ENCODE measurements at regions not wholly inside any gene's neighbourhood (a gene's known extent, or its start where the extent isn't known, plus 50 kb on each side); places are given as distances from the start of the nearest gene placed in this dataset.

DNA sequence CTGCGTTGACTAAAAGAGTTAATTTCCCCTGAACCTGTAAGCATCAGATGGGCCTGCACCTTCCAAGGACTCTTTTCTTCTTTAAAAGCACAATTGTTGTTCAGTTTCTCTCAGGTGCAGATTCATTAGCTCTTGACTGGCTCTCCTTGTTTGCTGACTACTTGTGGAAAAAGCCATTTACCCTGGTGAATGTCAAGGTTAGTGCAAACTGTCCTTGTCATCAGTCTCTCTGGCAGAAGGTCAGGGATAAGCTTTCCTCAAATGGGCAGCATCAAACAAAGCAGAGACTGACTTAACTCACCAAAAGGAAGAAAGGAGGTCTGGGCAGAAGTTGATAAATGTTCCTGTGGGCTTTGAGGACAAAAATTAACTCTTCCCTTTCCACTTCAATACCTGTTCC lies 922.7 kb downstream of the BCL11A start:
- H3K4ac ChIP-seq (replicated peaks; ENCODE audit: insufficient read length, low read depth, low read length), result no peak overlapping the region
- no peaks in the 10 kb centered on the region for H3K27me3 ChIP-seq (replicated peaks in 1 of 4; ENCODE audit: control insufficient read depth in 3 of 4, extremely low read depth in 1 of 4, insufficient read depth in 3 of 4, low read length in 3 of 4)
- 78% methylated on average over 1 of the region's 1 CpG; no CpG with 5 or more reads in 1 of the 2 experiments for WGBS, 2 experiments (ENCODE audit: extremely low coverage in 1 of 2, insufficient coverage in 1 of 2, insufficient read length in 1 of 2, insufficient replicate concordance in 2 of 2, low coverage in 1 of 2, low lambda C conversion rate in 2 of 2, missing lambda C conversion rate in 1 of 2)
- H3K9me3 ChIP-seq (ENCODE audit: insufficient read depth in 2 of 2, low read depth in 1 of 2, low read length in 1 of 2), result no peaks in the 10 kb centered on the region
- no peak overlapping the region for H3K56ac ChIP-seq (replicated peaks; ENCODE audit: insufficient read length, low read depth, low read length)
- no peaks in the 10 kb centered on the region for H3K4me1 ChIP-seq (replicated peaks in 1 of 4; ENCODE audit: control insufficient read depth in 3 of 4, insufficient read depth in 4 of 4, low read length in 3 of 4)
- no peaks in the 10 kb centered on the region for H4K20me1 ChIP-seq (replicated peaks in 1 of 2; ENCODE audit: control insufficient read depth in 1 of 2, insufficient read depth in 2 of 2, low read length in 2 of 2)
- H3K4me2 ChIP-seq (ENCODE audit: insufficient read depth in 1 of 2, low read depth in 2 of 2, low read length in 2 of 2), result no peak overlapping the region
- no peak for FAIRE-seq
- H3K79me2 ChIP-seq (ENCODE audit: control insufficient read depth in 1 of 2, insufficient read depth in 2 of 2, low read length in 2 of 2), result no peaks in the 10 kb centered on the region
- H3K23me2 ChIP-seq (ENCODE audit: low read depth, low read length), result no peaks in the 10 kb centered on the region
- H2AFZ ChIP-seq (ENCODE audit: low read length), result no peak overlapping the region
- H4K5ac ChIP-seq (ENCODE audit: insufficient read length, low read depth, low read length), result no peak overlapping the region
- no peak overlapping the region for H4K91ac ChIP-seq (replicated peaks; ENCODE audit: insufficient read length, low read length)
- TF ChIP-seq HDAC2 (IDR thresholded peaks at IDR 0.05; ENCODE audit: borderline replicate concordance in 1 of 2, low read depth in 2 of 2, low read length in 2 of 2), result no peak
- TF ChIP-seq SAP30 (IDR thresholded peaks at IDR 0.05; ENCODE audit: insufficient read depth, insufficient replicate concordance, low read length), result no peak
- TF ChIP-seq USF2 (IDR thresholded peaks at IDR 0.05; ENCODE audit: low read length), result no peak
- no peak for TF ChIP-seq MAFK (IDR thresholded peaks at IDR 0.05; ENCODE audit: low read depth, low read length)
- no peak for TF ChIP-seq CEBPB (IDR thresholded peaks at IDR 0.05; ENCODE audit: low read depth, low read length)
- TF ChIP-seq TCF12 (IDR thresholded peaks at IDR 0.05; ENCODE audit: low read depth, low read length), result no peak
- no peak for TF ChIP-seq TBP (IDR thresholded peaks at IDR 0.05; ENCODE audit: low read depth, low read length)
- no peaks in the 10 kb centered on the region for H3K79me1 ChIP-seq (ENCODE audit: low read depth, low read length)
- DNase-seq (ENCODE audit: low read depth in 1 of 2, low spot score in 2 of 2), result no peak
- no peak overlapping the region for H2BK15ac ChIP-seq (ENCODE audit: low read length)
- H3K9ac ChIP-seq (replicated peaks in 1 of 4; ENCODE audit: extremely low read depth in 1 of 4, low read depth in 3 of 4, low read length in 3 of 4), result no peak overlapping the region
- no peak overlapping the region for H4K8ac ChIP-seq (ENCODE audit: extremely low read depth, insufficient read depth, low read length)
- H2BK5ac ChIP-seq (ENCODE audit: low read depth, low read length), result no peak overlapping the region
- H3K18ac ChIP-seq (ENCODE audit: extremely low read depth, low read length), result no peak overlapping the region
- no peak overlapping the region for H2BK12ac ChIP-seq (ENCODE audit: low read depth, low read length)
- H3K14ac ChIP-seq (ENCODE audit: insufficient read length), result no peak overlapping the region
- POLR2A ChIA-PET (ENCODE audit: partially characterized antibody), result no interaction called here
- no peak overlapping the region for H2AK5ac ChIP-seq (ENCODE audit: low read depth, low read length)
- no peak overlapping the region for H3K4me3 ChIP-seq (ENCODE audit: extremely low read depth in 1 of 4, insufficient read depth in 2 of 4, low read depth in 3 of 4, low read length in 4 of 4)
- CTCF ChIA-PET (ENCODE audit: partially characterized antibody), result interaction anchor here (0.9 kb wide), 1 partner anchor 10 kb away, joined by 3 read pairs; no protein-coding TSS in a partner anchor
- H3K27ac ChIP-seq (ENCODE audit: low read depth, low read length), result no peak overlapping the region
- H2BK120ac ChIP-seq (replicated peaks; ENCODE audit: low read depth, low read length), result no peak overlapping the region
- no peaks in the 10 kb centered on the region for H3K36me3 ChIP-seq (ENCODE audit: control insufficient read depth in 2 of 4, insufficient read depth in 4 of 4, low read length in 3 of 4)
- no peak overlapping the region for H3K23ac ChIP-seq (ENCODE audit: insufficient read length)
- H2BK20ac ChIP-seq (ENCODE audit: low read length), result no peak overlapping the region
